Left colon (tissue), 2 donors: ENCODE measurements at regions not wholly inside any gene's neighbourhood (a gene's known extent, or its start where the extent isn't known, plus 50 kb on each side); places are given as distances from the start of the nearest gene placed in this dataset.

Experiments
- ATAC-seq: fragments of 200-7000 bp; cut with Tn5 transposase; one replicate; pipeline ENCODE4 v1.9.1; 2020; ENCODE audit warnings: mild to moderate bottlenecking, moderate library complexity
- DNase-seq, 2 donors: peaks; one replicate each; pipeline ENCODE4 v3.0.0-alpha.2; 2020
- intact Hi-C, 2 donors: fragments of 100-400 bp; cut with DNase I in 1 of 2; cut with micrococcal nuclease in 1 of 2; formaldehyde crosslinking; loops; one replicate each; pipeline versions ENCODE4 v1.11.2 to v1.14.0; 2022; cut with DNase I, micrococcal nuclease
- donor health status: DM: no; HTN: no; CAD: no.
- donor health status: DM: yes; HTN: yes; CAD: no.

- DNase-seq, result no peak
- intact Hi-C loops, result no loop called here
These were observed 62.4 kb upstream of the RARB start for GRCh38 chr3:25365636-25366035.

GRCh38 chr3:25367025-25367424, 61.0 kb upstream of the RARB start:
- ATAC-seq, result no peak
- intact Hi-C loops, result no loop called here
- DNase-seq, result no peak

More at GRCh38 chr3:25365636-25366035, 62.4 kb upstream of the RARB start:
- no peak for ATAC-seq

GRCh38 chr3:25372167-25372566, 55.9 kb upstream of the RARB start:
- ATAC-seq (no peak), DNase-seq (no peak)
- intact Hi-C loops, result no loop called here

GRCh38 chr3:25376340-25376739, 51.7 kb upstream of the RARB start:
- no peak for DNase-seq
- intact Hi-C loops, result no loop called here
- ATAC-seq, result no peak

GRCh38 chr3:25377042-25377441, 51.0 kb upstream of the RARB start:
- ATAC-seq (no peak), DNase-seq (no peak)
- intact Hi-C loops, result no loop called here
